GM21786 (cell line): ENCODE measurements at regions not wholly inside any gene's neighbourhood (a gene's known extent, or its start where the extent isn't known, plus 50 kb on each side); places are given as distances from the start of the nearest gene placed in this dataset.

Source experiments
- ATAC-seq: cut with Tn5 transposase; IDR thresholded peaks from one replicate; pipeline ENCODE4 v1.9.1; 2021; ENCODE audit not compliant: unreplicated experiment

- ATAC-seq = no peak
Observed at GRCh38 chr4:20443015-20443805, 191.5 kb downstream of the SLIT2 start.

GRCh38 chr4:20444599-20445337 lies 193.1 kb downstream of the SLIT2 start:
- ATAC-seq = no peak

GRCh38 chr4:20445933-20446723 lies 194.4 kb downstream of the SLIT2 start:
- no peak for ATAC-seq

GRCh38 chr4:20447103-20447502 lies 195.4 kb downstream of the SLIT2 start:
- no peak for ATAC-seq

GRCh38 chr4:20451986-20452385 lies 200.3 kb downstream of the SLIT2 start:
- no peak for ATAC-seq

- ATAC-seq = no peak
Observed at GRCh38 chr4:20454515-20454914, 202.8 kb downstream of the SLIT2 start.

GRCh38 chr4:20456407-20456806 lies 204.7 kb downstream of the SLIT2 start:
- no peak for ATAC-seq

GRCh38 chr4:20462426-20463175 lies 210.9 kb downstream of the SLIT2 start:
- ATAC-seq = no peak

- ATAC-seq = no peak
Observed at GRCh38 chr4:20463176-20463430, 211.4 kb downstream of the SLIT2 start.

- no peak for ATAC-seq
Observed at GRCh38 chr4:20464381-20464780, 212.7 kb downstream of the SLIT2 start.

GRCh38 chr4:20474119-20474518 lies 222.4 kb downstream of the SLIT2 start:
- ATAC-seq = no peak

- no peak for ATAC-seq
Observed at GRCh38 chr4:20478412-20478811, 221.8 kb upstream of the PACRGL start.

- ATAC-seq = no peak
Observed at GRCh38 chr4:20480165-20480947, 219.9 kb upstream of the PACRGL start.

- no peak for ATAC-seq
Observed at GRCh38 chr4:20483416-20483815, 216.8 kb upstream of the PACRGL start.

GRCh38 chr4:20486433-20486832 lies 213.8 kb upstream of the PACRGL start:
- no peak for ATAC-seq

GRCh38 chr4:20487446-20487845 lies 212.8 kb upstream of the PACRGL start:
- ATAC-seq = no peak

- ATAC-seq = no peak
Observed at GRCh38 chr4:20487852-20488251, 212.4 kb upstream of the PACRGL start.

- no peak for ATAC-seq
Observed at GRCh38 chr4:20490734-20491133, 209.5 kb upstream of the PACRGL start.

- ATAC-seq = no peak
Observed at GRCh38 chr4:20493761-20494353, 206.4 kb upstream of the PACRGL start.

GRCh38 chr4:20496068-20496467 lies 204.2 kb upstream of the PACRGL start:
- ATAC-seq = no peak
